MM.1S (cell line): ENCODE measurements at regions not wholly inside any gene's neighbourhood (a gene's known extent, or its start where the extent isn't known, plus 50 kb on each side); places are given as distances from the start of the nearest gene placed in this dataset.

Experiments used
- CTCF ChIP-seq: fragments of 300-600 bp; sonication (generic); IDR thresholded peaks from 2 replicates; pipeline ENCODE4 v1.5.1; 2016; ENCODE audit warnings: antibody characterized with exemption, low read length, mixed read lengths
- EZH2 ChIP-seq: fragments of 300-600 bp; sonication (generic); optimal IDR thresholded peaks from 2 replicates; pipeline ENCODE3; 2017; ENCODE audit warnings: low read depth, mild to moderate bottlenecking, antibody characterized with exemption, low read length, mixed read lengths
- EZH2phosphoT487 ChIP-seq: fragments of 300-600 bp; sonication (generic); IDR thresholded peaks from 2 replicates; pipeline ENCODE4 v1.6.1; 2018; ENCODE audit warnings: antibody characterized with exemption, low read length

DNA sequence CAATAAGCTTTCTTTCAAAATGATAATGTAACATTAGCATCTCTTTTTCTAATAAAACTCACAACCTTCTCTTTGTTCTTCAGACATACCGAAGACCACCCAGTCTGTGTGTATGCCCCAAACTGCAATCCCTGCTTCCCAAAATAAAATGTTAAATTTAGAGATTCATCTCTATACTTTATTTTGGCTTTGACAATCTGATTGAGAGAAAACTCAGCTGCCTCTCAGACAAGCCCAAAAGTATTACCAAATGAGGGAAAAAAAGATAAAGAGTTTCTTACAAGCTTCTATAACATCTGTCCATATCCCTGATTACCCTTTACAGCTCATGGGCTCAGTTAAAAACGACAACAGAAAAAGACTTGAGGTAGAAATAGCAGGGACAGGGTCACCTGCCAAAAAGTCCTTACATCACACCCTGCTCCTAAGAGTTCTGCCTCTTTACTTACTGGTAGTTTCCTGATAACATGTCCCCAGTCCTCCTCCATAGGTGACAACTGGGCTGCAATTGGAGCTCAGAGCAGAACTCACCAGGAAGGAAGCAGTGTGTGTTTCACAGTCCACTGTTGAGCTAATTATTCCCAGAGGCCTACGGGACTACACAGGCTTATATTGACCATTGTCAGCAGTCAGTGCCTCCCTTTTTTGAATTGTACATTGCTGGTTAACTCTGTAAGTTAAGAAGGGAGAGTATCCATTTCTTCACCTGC lies 70.9 kb upstream of the FAM9C start:
- TF ChIP-seq CTCF (no peak), EZH2phosphoT487 (no peak), EZH2 (no peak)
